MCF 10A (cell line): ENCODE measurements at regions not wholly inside any gene's neighbourhood (a gene's known extent, or its start where the extent isn't known, plus 50 kb on each side); places are given as distances from the start of the nearest gene placed in this dataset.

Experiments
- BruUV-seq: library from RNA; stranded (reverse); fragments of 400-500 nt; replicated peaks from 2 replicates; lab custom pipeline; 2021; lab: Mats Ljungman, UMichigan
- CTCF ChIA-PET: fragments of 300-600 bp; sonication (Branson Sonifier 250); formaldehyde crosslinking; extraction: SDS; loops from one replicate; lab custom pipeline; 2021; ENCODE audit warnings: antibody characterized with exemption, inconsistent platforms; lab: Yijun Ruan, JAX
- POLR2A ChIA-PET: fragments of 300-600, 350-650 bp; sonication (Branson Sonifier 250); formaldehyde crosslinking; extraction: SDS; loops from one replicate; lab custom pipeline; 2020; ENCODE audit warnings: antibody characterized with exemption, inconsistent platforms; lab: Yijun Ruan, JAX
- DNase-seq: peaks from one replicate; pipeline ENCODE4 v3.0.0-alpha.2; 2018; ENCODE audit not compliant: unreplicated experiment
- H3K27ac Mint-ChIP-seq: one replicate; pipeline ENCODE4 v1.8.0; 2022; ENCODE audit warnings: mild to moderate bottlenecking, low read depth, mixed read lengths; ENCODE audit not compliant: unreplicated experiment
- H3K27me3 Mint-ChIP-seq: one replicate; pipeline ENCODE4 v1.8.0; 2022; ENCODE audit warnings: mixed read lengths; ENCODE audit not compliant: insufficient read depth, unreplicated experiment
- H3K36me3 Mint-ChIP-seq: one replicate; pipeline ENCODE4 v1.8.0; 2022; ENCODE audit warnings: mild to moderate bottlenecking, moderate library complexity, mixed read lengths; ENCODE audit not compliant: insufficient read depth, unreplicated experiment
- H3K4me1 Mint-ChIP-seq: one replicate; pipeline ENCODE4 v1.8.0; 2022; ENCODE audit warnings: mixed read lengths; ENCODE audit not compliant: insufficient read depth, unreplicated experiment
- H3K4me3 Mint-ChIP-seq: one replicate; pipeline ENCODE4 v1.8.0; 2022; ENCODE audit warnings: mild to moderate bottlenecking, moderate library complexity, mixed read lengths; ENCODE audit not compliant: unreplicated experiment
- H3K9me3 Mint-ChIP-seq: one replicate; pipeline ENCODE4 v1.8.0; 2022; ENCODE audit warnings: mixed read lengths; ENCODE audit not compliant: unreplicated experiment
- intact Hi-C: fragments of 100-400 bp; cut with micrococcal nuclease; formaldehyde crosslinking; loops from 2 replicates; pipeline ENCODE4 v1.14.1; 2022
- TF ChIP-seq, protein P1 (sequence below): fragments of 200-600 bp; IDR thresholded peaks from one replicate; pipeline ENCODE4 v1.8.0; 2022; ENCODE audit warnings: antibody characterized with exemption, mild to moderate bottlenecking; ENCODE audit not compliant: unreplicated experiment

DNA sequence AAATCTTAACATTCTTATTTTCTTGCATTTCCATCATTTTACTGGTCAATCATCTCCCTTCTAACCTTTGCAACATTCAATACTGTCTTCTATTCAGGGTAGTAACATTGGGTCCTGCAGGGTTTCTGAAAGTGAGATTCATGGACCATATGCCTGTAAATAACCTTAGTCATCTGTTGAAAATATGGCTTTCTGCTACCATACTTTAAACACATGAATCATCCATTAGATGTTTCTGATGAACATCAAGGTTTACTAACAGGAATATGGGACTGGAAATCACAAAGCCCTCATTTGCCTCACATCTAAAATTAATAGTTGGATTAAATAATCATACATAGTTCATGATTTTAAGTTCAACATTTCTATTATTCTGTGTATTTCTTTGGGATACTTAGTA is 475.9 kb upstream of the MARCKS start:
- intact Hi-C loops = no loop called here
- ChIA-PET POLR2A (interaction anchor here (0.7 kb wide), 1 partner anchor 267 kb away, joined by 3 read pairs; no protein-coding TSS in a partner anchor), CTCF (no interaction called here)
- DNase-seq = no peak
- no peak overlapping the region for H3K27ac Mint-ChIP-seq
- BruUV-seq = no TSS peak
- H3K27me3 Mint-ChIP-seq = no peaks in the 10 kb centered on the region
- TF ChIP-seq, protein P1, sequence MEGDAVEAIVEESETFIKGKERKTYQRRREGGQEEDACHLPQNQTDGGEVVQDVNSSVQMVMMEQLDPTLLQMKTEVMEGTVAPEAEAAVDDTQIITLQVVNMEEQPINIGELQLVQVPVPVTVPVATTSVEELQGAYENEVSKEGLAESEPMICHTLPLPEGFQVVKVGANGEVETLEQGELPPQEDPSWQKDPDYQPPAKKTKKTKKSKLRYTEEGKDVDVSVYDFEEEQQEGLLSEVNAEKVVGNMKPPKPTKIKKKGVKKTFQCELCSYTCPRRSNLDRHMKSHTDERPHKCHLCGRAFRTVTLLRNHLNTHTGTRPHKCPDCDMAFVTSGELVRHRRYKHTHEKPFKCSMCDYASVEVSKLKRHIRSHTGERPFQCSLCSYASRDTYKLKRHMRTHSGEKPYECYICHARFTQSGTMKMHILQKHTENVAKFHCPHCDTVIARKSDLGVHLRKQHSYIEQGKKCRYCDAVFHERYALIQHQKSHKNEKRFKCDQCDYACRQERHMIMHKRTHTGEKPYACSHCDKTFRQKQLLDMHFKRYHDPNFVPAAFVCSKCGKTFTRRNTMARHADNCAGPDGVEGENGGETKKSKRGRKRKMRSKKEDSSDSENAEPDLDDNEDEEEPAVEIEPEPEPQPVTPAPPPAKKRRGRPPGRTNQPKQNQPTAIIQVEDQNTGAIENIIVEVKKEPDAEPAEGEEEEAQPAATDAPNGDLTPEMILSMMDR = no peak
- H3K4me1 Mint-ChIP-seq = peaks cover 13% of the 10 kb centered on the region
- no peaks in the 10 kb centered on the region for H3K36me3 Mint-ChIP-seq
- H3K9me3 Mint-ChIP-seq = no peaks in the 10 kb centered on the region
- H3K4me3 Mint-ChIP-seq = no peak overlapping the region

DNA sequence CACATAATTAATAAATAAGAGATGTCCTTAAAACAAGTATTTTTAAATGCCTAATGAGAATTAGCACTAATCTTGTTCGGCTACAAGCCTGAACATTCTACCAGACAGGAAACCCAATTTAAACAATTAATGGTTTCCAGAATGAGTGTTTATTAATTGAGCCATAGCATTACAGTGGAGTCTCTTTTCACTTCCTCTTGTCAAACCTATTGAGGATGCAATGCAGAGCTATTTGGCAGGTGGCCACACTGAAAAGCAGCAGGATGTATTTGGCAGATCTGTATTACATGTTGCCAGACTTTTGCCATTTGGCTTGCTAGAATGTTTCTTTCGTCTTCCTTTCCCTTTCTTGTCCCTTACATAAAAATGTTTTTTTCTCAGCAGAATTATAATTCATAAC is 475.2 kb upstream of the MARCKS start:
- POLR2A ChIA-PET = interaction anchor here (0.7 kb wide), 2 partner anchors 267 to 968 kb away, joined by 3 read pairs; no protein-coding TSS in a partner anchor
- Mint-ChIP-seq H3K27me3 (no peaks in the 10 kb centered on the region), H3K4me3 (no peak overlapping the region), H3K4me1 (peaks cover 13% of the 10 kb centered on the region), H3K27ac (no peak overlapping the region), H3K36me3 (no peaks in the 10 kb centered on the region), H3K9me3 (no peaks in the 10 kb centered on the region)
- TF ChIP-seq, protein P1 = no peak
- peak; percentile 48 for DNase-seq
- intact Hi-C loops = no loop called here
- CTCF ChIA-PET = interaction anchor here (1.1 kb wide), 1 partner anchor 479 kb away, joined by 4 read pairs; no protein-coding TSS in a partner anchor
- no TSS peak for BruUV-seq

DNA sequence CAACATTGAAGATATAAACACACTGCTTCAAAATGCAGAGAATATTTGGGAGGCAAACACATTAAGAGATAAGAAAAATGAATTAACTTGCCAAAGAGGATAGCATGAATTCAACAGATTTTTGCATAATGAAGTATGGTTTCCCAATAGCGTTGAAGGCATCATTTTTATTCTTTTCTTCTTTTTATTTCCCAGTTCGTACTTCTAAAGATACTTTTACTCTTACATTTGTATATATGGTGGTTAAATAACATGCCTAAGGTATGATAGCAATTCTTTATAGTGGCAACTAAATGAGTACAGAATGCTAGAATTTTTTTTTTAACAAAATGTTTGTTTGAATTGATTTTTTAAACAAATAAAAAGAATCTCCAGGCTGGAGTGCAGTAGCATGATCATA is 473.4 kb upstream of the MARCKS start:
- no peak for DNase-seq
- peaks cover 13% of the 10 kb centered on the region for H3K4me1 Mint-ChIP-seq
- no peaks in the 10 kb centered on the region for H3K27me3 Mint-ChIP-seq
- CTCF ChIA-PET = no interaction called here
- no TSS peak for BruUV-seq
- no peak overlapping the region for H3K27ac Mint-ChIP-seq
- intact Hi-C loops = no loop called here
- H3K9me3 Mint-ChIP-seq = no peaks in the 10 kb centered on the region
- TF ChIP-seq, protein P1 = no peak
- POLR2A ChIA-PET = no interaction called here
- H3K4me3 Mint-ChIP-seq = no peak overlapping the region
- H3K36me3 Mint-ChIP-seq = no peaks in the 10 kb centered on the region

DNA sequence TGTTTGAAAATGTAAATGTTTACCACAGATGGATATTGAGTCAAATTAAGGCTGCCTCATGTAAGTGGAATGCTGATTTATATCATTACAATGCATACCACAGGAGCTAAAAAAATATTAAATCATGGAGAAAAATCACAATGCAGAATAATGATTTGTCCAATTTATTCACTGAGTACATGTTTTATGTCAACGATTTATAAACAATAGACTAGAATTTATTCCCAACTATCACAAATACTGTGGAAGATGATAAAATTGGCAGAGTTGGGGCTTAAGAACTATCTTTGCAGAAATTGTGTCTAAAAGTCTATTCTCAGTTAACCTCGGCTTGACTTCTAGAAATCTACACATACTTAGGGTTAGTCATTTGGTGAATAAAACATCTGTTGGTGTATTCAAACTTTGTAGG is 472.1 kb upstream of the MARCKS start:
- no peaks in the 10 kb centered on the region for H3K27me3 Mint-ChIP-seq
- no peak overlapping the region for H3K27ac Mint-ChIP-seq
- H3K9me3 Mint-ChIP-seq = no peaks in the 10 kb centered on the region
- no peaks in the 10 kb centered on the region for H3K36me3 Mint-ChIP-seq
- POLR2A ChIA-PET = interaction anchor here (0.5 to 0.6 kb wide), 2 partner anchors 20 to 24 kb away, joined by 3 to 4 read pairs; no protein-coding TSS in a partner anchor
- H3K4me3 Mint-ChIP-seq = no peak overlapping the region
- DNase-seq = no peak
- intact Hi-C loops = no loop called here
- peaks cover 20% of the 10 kb centered on the region for H3K4me1 Mint-ChIP-seq
- CTCF ChIA-PET = interaction anchor here (0.6 to 1.0 kb wide), 2 partner anchors 13 to 105 kb away, joined by 3 read pairs; no protein-coding TSS in a partner anchor
- TF ChIP-seq, protein P1 = no peak
- BruUV-seq = no TSS peak
